Endothelial cell of umbilical vein (primary cell): ENCODE measurements at regions not wholly inside any gene's neighbourhood (a gene's known extent, or its start where the extent isn't known, plus 50 kb on each side); places are given as distances from the start of the nearest gene placed in this dataset.

Experiments
- CTCF ChIP-seq, 2 donors: IDR thresholded peaks; 1 replicate in 1 of 2; 2 replicates in 1 of 2; pipeline ENCODE4 v1.5.1; 2011; ENCODE audit warnings: low read length in 2 of 2, mild to moderate bottlenecking in 2 of 2, moderate library complexity in 2 of 2, control low read depth in 1 of 2, inconsistent platforms in 1 of 2, low read depth in 1 of 2; ENCODE audit not compliant: insufficient read depth in 1 of 2; ENCODE audit errors: extremely low read depth in 1 of 2
- EZH2 ChIP-seq: IDR thresholded peaks from 2 replicates; pipeline ENCODE4 v1.6.1; 2012; ENCODE audit warnings: borderline replicate concordance, low read depth, mild to moderate bottlenecking, moderate library complexity, low read length, inconsistent platforms; ENCODE audit not compliant: severe bottlenecking
- FOS ChIP-seq: IDR thresholded peaks from 2 replicates; pipeline ENCODE4 v1.6.1; 2011; ENCODE audit warnings: mild to moderate bottlenecking, low read length, moderate library complexity, borderline replicate concordance; ENCODE audit not compliant: insufficient read depth
- GATA2 ChIP-seq: IDR thresholded peaks from 2 replicates; pipeline ENCODE4 v1.7.0; 2011; ENCODE audit warnings: low read depth, mild to moderate bottlenecking, moderate library complexity, mixed read lengths, low read length; ENCODE audit not compliant: insufficient read length, insufficient read depth
- JUN ChIP-seq: IDR thresholded peaks from 2 replicates; pipeline ENCODE4 v1.6.1; 2011; ENCODE audit warnings: borderline replicate concordance, low read depth; ENCODE audit not compliant: insufficient read length, insufficient read depth
- MAX ChIP-seq: IDR thresholded peaks from 2 replicates; pipeline ENCODE4 v1.6.1; 2011; ENCODE audit not compliant: insufficient read depth, insufficient read length
- MYC ChIP-seq: IDR thresholded peaks from one replicate; pipeline ENCODE4 v1.6.1; 2011; ENCODE audit warnings: mild to moderate bottlenecking, low read depth, low read length
- POLR2A ChIP-seq: IDR thresholded peaks from 2 replicates; pipeline ENCODE4 v1.6.1; 2012; ENCODE audit warnings: low read depth, mild to moderate bottlenecking, control low read depth, low read length
- POLR2AphosphoS5 ChIP-seq: IDR thresholded peaks from 2 replicates; pipeline ENCODE4 v1.6.1; 2012; ENCODE audit warnings: low read depth, mild to moderate bottlenecking, control low read depth, low read length, moderate library complexity; ENCODE audit not compliant: insufficient read depth

- no peak for TF ChIP-seq POLR2AphosphoS5
- no peak for TF ChIP-seq CTCF (IDR thresholded peaks at IDR 0.05; ENCODE audit: extremely low read depth in 1 of 2, insufficient read depth in 1 of 2, low read depth in 1 of 2, low read length in 2 of 2)
- no peak for TF ChIP-seq POLR2A
- TF ChIP-seq GATA2, result no peak
- no peak for TF ChIP-seq EZH2
- no peak for TF ChIP-seq MAX
- TF ChIP-seq FOS, result no peak
- no peak for TF ChIP-seq JUN
- TF ChIP-seq MYC, result no peak
Measured at GRCh38 chr2:7609556-7609955, 692.3 kb downstream of the RNF144A start.
